ENCODE measurements at regions not wholly inside any gene's neighbourhood (a gene's known extent, or its start where the extent isn't known, plus 50 kb on each side); places are given as distances from the start of the nearest gene placed in this dataset.

DNA sequence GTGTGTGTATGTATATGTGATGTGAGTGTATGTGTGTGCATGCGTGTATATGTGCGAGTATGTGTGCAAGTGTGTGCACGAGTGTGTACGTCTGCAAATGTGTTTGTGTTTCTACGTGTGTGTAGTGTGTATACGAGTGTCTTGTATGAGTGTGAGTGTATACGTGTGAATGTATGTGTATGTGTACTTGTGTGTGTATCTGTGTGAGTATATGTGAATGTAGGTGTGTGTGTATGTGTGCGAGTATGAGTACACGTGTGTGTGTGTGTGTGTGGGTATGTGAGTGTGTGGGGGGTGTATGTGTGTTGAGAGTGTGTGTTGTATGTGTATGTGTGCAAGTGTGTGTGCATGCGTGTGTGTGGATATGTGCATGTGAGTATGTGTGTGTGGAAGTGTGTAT, 602.0 kb upstream of the CDH4 start:
- Mint-ChIP-seq H3K9me3 (peaks cover 7% of the 10 kb centered on the region), H3K4me1 (no peaks in the 10 kb centered on the region), H3K27ac (ENCODE audit: unreplicated experiment) (no peak overlapping the region), H3K4me3 (no peak overlapping the region), H3K36me3 (ENCODE audit: low read depth) (peaks cover 2% of the 10 kb centered on the region), H3K27me3 (ENCODE audit: low read depth) (no peaks in the 10 kb centered on the region)
- TF ChIP-seq, protein P1, sequence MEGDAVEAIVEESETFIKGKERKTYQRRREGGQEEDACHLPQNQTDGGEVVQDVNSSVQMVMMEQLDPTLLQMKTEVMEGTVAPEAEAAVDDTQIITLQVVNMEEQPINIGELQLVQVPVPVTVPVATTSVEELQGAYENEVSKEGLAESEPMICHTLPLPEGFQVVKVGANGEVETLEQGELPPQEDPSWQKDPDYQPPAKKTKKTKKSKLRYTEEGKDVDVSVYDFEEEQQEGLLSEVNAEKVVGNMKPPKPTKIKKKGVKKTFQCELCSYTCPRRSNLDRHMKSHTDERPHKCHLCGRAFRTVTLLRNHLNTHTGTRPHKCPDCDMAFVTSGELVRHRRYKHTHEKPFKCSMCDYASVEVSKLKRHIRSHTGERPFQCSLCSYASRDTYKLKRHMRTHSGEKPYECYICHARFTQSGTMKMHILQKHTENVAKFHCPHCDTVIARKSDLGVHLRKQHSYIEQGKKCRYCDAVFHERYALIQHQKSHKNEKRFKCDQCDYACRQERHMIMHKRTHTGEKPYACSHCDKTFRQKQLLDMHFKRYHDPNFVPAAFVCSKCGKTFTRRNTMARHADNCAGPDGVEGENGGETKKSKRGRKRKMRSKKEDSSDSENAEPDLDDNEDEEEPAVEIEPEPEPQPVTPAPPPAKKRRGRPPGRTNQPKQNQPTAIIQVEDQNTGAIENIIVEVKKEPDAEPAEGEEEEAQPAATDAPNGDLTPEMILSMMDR (conservative IDR thresholded peaks at IDR 0.05), result no peak
- DNase-seq (ENCODE audit: low read depth, low spot score), result no peak

DNA sequence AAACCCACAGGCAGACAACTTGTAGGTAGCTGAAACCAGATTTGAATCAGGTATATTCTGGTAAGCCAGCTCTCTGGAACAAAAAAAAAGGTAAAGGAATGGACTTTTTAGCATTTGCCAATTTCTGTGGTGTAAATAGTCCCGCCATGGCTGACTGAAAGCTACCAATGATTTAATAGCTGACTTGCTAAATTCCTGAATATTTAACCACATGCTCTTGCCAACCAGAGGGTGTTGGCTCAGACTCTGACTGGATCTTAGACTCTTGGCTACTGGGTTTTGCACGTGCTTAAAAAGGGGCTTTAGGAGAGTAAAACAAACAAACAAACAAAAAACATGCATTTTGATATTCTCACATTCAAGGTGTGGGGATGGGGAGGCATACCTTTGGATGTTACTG, 600.0 kb upstream of the CDH4 start:
- H3K27ac Mint-ChIP-seq (ENCODE audit: unreplicated experiment), result no peak overlapping the region
- no peak for DNase-seq (ENCODE audit: low read depth, low spot score)
- H3K36me3 Mint-ChIP-seq (ENCODE audit: low read depth), result peaks cover 2% of the 10 kb centered on the region
- TF ChIP-seq, protein P1 (conservative IDR thresholded peaks at IDR 0.05), result no peak
- H3K4me3 Mint-ChIP-seq, result no peak overlapping the region
- H3K9me3 Mint-ChIP-seq, result peaks cover 11% of the 10 kb centered on the region
- no peaks in the 10 kb centered on the region for H3K27me3 Mint-ChIP-seq (ENCODE audit: low read depth)
- no peaks in the 10 kb centered on the region for H3K4me1 Mint-ChIP-seq

DNA sequence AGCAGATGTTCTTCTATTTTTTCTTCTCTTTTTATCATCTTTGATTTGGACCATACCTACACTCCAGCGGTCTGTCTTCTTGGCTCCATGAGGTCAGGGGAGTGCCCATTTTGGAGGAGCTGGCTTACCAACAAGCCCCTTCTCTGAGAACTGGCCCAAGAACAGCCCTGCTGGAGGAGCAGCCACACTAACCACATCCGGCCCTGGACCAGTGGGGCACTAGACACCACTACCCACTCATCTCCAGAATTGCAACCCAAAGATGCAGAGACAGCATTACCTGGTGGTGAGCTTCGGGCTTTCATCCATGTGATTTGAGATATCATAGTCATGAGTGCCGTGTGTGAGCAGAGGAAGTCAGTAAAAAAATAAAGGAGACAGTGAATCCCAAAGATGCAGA, 599.4 kb upstream of the CDH4 start:
- H3K9me3 Mint-ChIP-seq, result peaks cover 11% of the 10 kb centered on the region
- DNase-seq (ENCODE audit: low read depth, low spot score), result no peak
- H3K27ac Mint-ChIP-seq (ENCODE audit: unreplicated experiment), result no peak overlapping the region

DNA sequence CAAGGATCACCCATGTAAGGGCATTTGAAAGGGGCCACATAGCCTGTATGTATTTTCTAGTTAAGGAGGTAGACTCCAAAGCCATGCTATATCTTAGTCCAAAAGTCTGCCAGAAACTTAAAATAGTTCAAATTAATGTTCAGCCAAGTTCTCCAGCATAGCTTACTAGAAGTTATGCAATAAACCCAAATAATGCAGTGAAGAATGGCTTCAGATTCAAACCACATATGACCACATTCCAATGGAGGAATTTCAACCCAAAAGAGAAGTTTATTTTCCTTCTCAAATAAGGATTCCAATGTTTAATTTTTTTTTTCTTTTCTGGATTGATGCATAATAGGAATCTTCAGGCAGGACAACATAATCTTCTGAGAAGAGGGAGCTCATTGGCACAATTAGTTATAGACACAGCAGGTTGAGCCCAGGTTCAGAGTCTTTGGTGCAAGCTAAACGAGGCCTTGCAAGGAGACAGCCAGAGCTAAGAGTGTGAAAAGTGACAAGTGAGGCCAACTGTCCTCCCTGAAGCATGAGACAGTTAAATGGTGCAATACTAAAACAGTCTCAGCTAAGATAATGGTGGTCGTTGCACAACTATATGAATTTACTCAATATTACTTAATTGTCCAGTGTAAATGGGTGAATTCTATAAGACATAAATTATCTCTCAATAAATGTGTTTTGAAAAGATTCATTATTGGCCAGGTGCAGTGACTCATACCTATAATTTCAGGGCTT, 598.8 kb upstream of the CDH4 start:
- Mint-ChIP-seq H3K4me1 (peaks cover 5% of the 10 kb centered on the region), H3K9me3 (peaks cover 11% of the 10 kb centered on the region), H3K36me3 (ENCODE audit: low read depth) (peaks cover 2% of the 10 kb centered on the region), H3K4me3 (no peak overlapping the region), H3K27ac (ENCODE audit: unreplicated experiment) (no peak overlapping the region), H3K27me3 (ENCODE audit: low read depth) (no peaks in the 10 kb centered on the region)
- TF ChIP-seq, protein P1 (conservative IDR thresholded peaks at IDR 0.05), result no peak
- no peak for DNase-seq (ENCODE audit: low read depth, low spot score)

More for the DNA sequence above, 599.4 kb upstream of the CDH4 start:
- TF ChIP-seq, protein P1 (conservative IDR thresholded peaks at IDR 0.05), result no peak
- Mint-ChIP-seq H3K36me3 (ENCODE audit: low read depth) (peaks cover 2% of the 10 kb centered on the region), H3K4me1 (no peaks in the 10 kb centered on the region), H3K27me3 (ENCODE audit: low read depth) (no peaks in the 10 kb centered on the region), H3K4me3 (no peak overlapping the region)

DNA sequence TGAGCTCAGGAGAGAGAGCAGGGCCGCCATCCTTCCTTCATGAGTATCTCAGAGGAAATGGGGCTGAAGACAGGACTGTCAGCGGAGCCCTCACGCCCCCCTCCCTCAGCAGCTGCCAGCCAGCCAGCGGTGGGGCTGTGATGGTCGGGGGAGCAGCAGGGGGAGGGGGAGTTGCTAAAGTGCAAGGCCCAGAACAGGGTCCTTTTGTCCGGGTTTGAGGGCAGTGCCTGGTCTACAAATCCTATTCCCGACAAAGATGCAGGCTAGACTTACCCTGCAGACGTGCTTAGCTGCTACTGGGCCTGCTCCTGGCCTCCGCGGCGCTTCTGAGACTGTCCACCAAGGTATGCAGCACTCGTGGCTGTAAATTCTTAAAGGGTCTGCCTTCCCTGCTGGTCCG, 593.4 kb upstream of the CDH4 start:
- H3K9me3 Mint-ChIP-seq, result peaks cover 11% of the 10 kb centered on the region
- H3K36me3 Mint-ChIP-seq (ENCODE audit: low read depth), result no peaks in the 10 kb centered on the region
- no peaks in the 10 kb centered on the region for H3K27me3 Mint-ChIP-seq (ENCODE audit: low read depth)
- peak; percentile 3 for DNase-seq (ENCODE audit: low read depth, low spot score)
- H3K27ac Mint-ChIP-seq (ENCODE audit: unreplicated experiment), result no peak overlapping the region
- H3K4me3 Mint-ChIP-seq, result no peak overlapping the region
- TF ChIP-seq, protein P1 (conservative IDR thresholded peaks at IDR 0.05), result no peak
- H3K4me1 Mint-ChIP-seq, result peaks cover 23% of the 10 kb centered on the region

Data from neural crest cell (in vitro differentiated cells).